ENCODE measurements at regions not wholly inside any gene's neighbourhood (a gene's known extent, or its start where the extent isn't known, plus 50 kb on each side); places are given as distances from the start of the nearest gene placed in this dataset.

DNA sequence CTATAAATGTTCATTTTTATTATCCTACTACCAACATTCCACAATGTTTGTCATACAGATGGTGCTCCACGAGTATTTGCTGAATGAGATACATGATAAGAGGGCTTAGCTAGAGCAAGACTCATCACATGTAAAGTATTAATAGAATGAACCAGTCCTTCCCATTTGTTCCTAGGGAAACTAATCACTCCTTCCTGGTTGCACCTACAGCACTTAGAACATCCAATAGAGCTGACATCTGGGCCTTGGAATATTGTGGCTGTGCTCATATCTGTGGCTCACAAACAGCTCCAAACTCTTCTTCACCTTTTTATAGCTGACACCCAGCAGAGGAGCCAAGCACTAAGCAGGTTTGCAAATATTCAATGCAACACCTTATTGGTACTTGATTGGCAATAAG is 91.9 kb upstream of the C1GALT1 start:
- H3K4me3 ChIP-seq (ENCODE audit: control insufficient read depth, low read depth, low read length) = no peak overlapping the region
- DNase-seq (ENCODE audit: low read depth) = no peak

DNA sequence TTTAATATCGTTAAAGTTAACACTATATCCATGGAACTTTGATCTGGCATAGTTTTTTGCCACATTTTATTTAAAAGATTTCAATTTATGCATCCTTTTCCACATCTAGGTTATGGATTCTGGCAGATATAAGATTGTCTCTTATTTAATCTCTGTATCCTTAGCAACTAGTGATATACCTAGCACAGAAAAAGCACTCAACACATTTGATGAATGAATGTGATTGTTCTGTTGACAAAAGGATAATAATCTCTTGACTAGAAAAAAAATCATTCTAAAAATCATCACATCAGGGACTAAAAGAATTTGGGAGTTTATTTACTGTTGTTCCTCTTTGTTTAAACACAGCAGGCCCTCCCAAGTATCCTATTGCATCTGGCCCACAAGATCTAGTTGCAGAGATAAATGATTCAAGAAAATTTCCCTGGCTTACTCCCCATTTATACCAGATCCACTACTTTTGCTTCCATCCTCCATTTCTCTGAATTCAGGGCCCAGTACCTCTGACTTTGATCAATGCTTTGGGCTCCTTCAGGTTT is 84.0 kb upstream of the C1GALT1 start:
- no peak overlapping the region for H3K4me3 ChIP-seq (ENCODE audit: control insufficient read depth, low read depth, low read length)
- no peak for TF ChIP-seq CTCF (IDR thresholded peaks at IDR 0.05; ENCODE audit: control insufficient read depth, insufficient read depth, low read depth, low read length, missing control alignments)
- no peak for DNase-seq (ENCODE audit: low read depth)

More for the DNA sequence above, 91.9 kb upstream of the C1GALT1 start:
- no peak for TF ChIP-seq CTCF (IDR thresholded peaks at IDR 0.05; ENCODE audit: control insufficient read depth, insufficient read depth, low read depth, low read length, missing control alignments)

DNA sequence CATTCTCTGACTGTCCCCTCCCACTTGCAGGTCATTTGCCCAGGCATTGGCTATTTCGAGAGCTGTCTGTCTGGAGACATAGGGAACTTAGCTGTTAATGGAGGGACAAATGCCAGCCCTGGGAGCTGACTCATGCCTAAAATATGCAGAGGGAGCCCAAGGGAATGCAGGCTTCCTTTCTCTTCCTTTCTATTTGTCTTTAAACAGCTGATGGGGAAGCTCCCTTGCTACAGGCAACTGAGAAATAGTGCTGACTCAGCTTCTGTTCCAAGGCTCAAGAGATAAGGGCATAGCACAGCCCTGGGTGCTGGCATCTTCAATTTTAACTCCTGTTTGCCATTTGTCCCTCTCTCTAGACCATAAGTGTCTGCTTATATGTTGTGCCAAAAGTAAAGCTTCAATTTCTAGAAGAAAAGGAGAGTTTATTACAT is 82.7 kb upstream of the C1GALT1 start:
- no peak overlapping the region for H3K4me3 ChIP-seq (ENCODE audit: control insufficient read depth, low read depth, low read length)
- no peak for TF ChIP-seq CTCF (IDR thresholded peaks at IDR 0.05; ENCODE audit: control insufficient read depth, insufficient read depth, low read depth, low read length, missing control alignments)
- peak; percentile 79 for DNase-seq (ENCODE audit: low read depth)

DNA sequence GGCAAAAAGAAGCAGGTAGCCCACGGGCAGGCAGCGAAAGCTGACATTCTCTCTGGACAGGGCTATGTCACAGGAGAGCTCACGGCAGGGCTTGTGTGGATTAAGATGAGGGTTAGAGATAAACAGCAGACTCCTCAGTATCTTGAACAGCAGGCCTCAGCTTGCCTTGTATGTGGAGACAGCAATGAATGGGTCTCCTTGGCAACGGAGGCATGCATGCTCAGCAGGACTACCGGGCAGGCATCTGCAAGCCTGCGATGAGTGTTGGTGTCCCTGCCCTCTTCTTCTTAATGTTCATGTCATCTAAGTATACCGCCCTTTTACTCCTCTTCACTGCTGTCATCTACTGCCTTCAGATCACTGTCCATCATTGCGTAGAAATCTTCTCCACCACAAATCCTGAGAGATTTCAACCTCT is 81.9 kb upstream of the C1GALT1 start:
- no peak for DNase-seq (ENCODE audit: low read depth)
- TF ChIP-seq CTCF (IDR thresholded peaks at IDR 0.05; ENCODE audit: control insufficient read depth, insufficient read depth, low read depth, low read length, missing control alignments) = no peak
- no peak overlapping the region for H3K4me3 ChIP-seq (ENCODE audit: control insufficient read depth, low read depth, low read length)

- no peak for TF ChIP-seq CTCF (IDR thresholded peaks at IDR 0.05; ENCODE audit: control insufficient read depth, insufficient read depth, low read depth, low read length, missing control alignments)
- no peak for DNase-seq (ENCODE audit: low read depth)
- no peak overlapping the region for H3K4me3 ChIP-seq (ENCODE audit: control insufficient read depth, low read depth, low read length)
Measured at GRCh38 chr7:7102906-7103305, 79.4 kb upstream of the C1GALT1 start.

DNA sequence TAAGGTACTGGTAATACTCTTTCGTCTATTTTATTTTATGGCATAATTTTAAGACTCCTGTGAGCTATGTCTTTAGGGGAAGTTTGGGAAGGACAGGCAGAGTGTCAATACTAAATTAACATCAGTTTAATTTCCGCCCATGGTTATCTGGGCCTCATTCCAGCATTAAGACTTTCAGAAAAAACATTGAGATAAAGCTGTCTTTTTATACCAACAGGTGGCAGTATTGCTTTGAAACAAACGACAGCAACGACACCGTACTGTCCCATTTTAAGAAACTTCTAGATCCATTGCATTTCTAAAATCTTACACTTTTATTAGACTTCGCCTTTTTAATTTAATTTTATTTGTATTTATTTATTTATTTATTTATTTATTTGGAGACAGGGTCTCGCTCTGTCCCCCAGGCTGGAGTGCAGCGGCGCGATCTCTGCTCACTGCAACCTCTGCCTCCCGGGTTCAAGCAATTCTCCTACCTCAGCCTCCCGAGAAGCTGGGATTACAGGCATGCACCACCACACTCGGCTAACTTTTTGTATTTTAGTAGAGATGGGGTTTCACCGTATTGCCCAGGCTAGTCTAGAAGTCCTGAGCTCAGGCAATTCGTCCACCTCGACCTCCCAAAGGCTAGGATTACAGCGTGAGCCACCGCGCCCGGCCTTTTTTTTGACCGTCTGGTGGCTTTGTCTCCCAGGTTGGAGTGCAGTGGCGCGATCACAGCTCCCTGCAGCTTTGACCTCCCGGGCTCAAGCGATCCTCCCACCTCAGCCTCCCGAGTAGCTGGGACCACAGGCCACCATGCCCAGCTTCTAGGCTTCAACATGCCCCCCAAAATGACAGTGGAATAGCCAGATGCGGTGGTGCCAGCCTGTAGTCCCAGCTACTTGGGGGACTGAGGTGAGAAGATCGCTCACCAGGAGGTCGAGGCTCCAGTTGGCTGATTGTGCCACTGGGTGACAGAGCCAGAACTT is 78.7 kb upstream of the C1GALT1 start:
- peak; percentile 52 for TF ChIP-seq CTCF (IDR thresholded peaks at IDR 0.05; ENCODE audit: control insufficient read depth, insufficient read depth, low read depth, low read length, missing control alignments)
- no peak overlapping the region for H3K4me3 ChIP-seq (ENCODE audit: control insufficient read depth, low read depth, low read length)
- DNase-seq (ENCODE audit: low read depth) = peak; percentile 61
